ENCODE measurements at regions not wholly inside any gene's neighbourhood (a gene's known extent, or its start where the extent isn't known, plus 50 kb on each side); places are given as distances from the start of the nearest gene placed in this dataset.

DNA sequence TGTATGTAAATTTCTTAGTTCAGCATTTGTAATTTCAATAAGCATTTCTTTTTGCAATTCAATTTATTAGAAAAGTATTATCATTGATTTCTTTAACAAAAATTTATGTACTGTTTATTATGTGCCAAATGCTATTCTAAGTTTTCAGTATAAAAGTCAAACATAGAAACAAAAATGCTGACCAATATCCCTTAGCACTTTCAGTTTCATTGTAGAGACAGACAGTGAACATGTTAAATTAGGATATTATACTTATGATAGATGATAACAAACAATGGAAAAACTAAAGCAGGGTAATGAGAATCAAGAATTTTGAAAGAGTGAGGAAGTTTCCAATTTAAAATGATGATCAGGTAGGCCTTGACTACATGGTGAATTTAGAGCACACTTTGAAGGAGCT is 1106.0 kb downstream of the TAF11L14 start:
- H3K4me3 ChIP-seq (replicated peaks; ENCODE audit: low read depth, low read length): no peak overlapping the region
- DNase-seq (ENCODE audit: extremely low read depth, low read depth): no peak
- TF ChIP-seq, protein P1, sequence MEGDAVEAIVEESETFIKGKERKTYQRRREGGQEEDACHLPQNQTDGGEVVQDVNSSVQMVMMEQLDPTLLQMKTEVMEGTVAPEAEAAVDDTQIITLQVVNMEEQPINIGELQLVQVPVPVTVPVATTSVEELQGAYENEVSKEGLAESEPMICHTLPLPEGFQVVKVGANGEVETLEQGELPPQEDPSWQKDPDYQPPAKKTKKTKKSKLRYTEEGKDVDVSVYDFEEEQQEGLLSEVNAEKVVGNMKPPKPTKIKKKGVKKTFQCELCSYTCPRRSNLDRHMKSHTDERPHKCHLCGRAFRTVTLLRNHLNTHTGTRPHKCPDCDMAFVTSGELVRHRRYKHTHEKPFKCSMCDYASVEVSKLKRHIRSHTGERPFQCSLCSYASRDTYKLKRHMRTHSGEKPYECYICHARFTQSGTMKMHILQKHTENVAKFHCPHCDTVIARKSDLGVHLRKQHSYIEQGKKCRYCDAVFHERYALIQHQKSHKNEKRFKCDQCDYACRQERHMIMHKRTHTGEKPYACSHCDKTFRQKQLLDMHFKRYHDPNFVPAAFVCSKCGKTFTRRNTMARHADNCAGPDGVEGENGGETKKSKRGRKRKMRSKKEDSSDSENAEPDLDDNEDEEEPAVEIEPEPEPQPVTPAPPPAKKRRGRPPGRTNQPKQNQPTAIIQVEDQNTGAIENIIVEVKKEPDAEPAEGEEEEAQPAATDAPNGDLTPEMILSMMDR (IDR thresholded peaks at IDR 0.05; ENCODE audit: low read depth, low read length, missing control alignments): no peak

DNA sequence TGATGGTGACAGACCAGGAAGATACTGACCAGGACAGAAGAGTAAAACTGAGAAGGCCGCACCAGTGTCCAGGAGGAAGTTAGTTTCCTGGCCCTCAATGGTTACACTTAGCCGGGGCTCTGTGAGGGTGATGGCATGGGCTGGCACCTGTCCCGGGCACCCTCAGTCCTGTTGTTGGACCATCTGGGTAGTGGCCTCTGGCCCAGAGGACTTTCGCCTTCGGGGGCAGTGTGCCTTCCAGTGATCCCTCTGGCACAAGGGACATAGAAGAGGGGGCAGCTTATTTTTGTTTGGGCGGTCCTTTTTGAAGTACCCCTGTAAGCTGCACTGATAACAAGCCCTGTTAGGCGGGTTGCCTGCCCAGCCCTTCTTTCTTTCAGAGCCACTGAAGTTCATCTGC is 1108.6 kb downstream of the TAF11L14 start:
- TF ChIP-seq, protein P1 (IDR thresholded peaks at IDR 0.05; ENCODE audit: low read depth, low read length, missing control alignments): no peak
- no peak for DNase-seq (ENCODE audit: extremely low read depth, low read depth)
- H3K4me3 ChIP-seq (replicated peaks; ENCODE audit: low read depth, low read length): no peak overlapping the region

- no peak overlapping the region for H3K4me3 ChIP-seq (replicated peaks; ENCODE audit: low read depth, low read length)
These were observed 1110.2 kb downstream of the TAF11L14 start for GRCh38 chr5:18744441-18744840.

DNA sequence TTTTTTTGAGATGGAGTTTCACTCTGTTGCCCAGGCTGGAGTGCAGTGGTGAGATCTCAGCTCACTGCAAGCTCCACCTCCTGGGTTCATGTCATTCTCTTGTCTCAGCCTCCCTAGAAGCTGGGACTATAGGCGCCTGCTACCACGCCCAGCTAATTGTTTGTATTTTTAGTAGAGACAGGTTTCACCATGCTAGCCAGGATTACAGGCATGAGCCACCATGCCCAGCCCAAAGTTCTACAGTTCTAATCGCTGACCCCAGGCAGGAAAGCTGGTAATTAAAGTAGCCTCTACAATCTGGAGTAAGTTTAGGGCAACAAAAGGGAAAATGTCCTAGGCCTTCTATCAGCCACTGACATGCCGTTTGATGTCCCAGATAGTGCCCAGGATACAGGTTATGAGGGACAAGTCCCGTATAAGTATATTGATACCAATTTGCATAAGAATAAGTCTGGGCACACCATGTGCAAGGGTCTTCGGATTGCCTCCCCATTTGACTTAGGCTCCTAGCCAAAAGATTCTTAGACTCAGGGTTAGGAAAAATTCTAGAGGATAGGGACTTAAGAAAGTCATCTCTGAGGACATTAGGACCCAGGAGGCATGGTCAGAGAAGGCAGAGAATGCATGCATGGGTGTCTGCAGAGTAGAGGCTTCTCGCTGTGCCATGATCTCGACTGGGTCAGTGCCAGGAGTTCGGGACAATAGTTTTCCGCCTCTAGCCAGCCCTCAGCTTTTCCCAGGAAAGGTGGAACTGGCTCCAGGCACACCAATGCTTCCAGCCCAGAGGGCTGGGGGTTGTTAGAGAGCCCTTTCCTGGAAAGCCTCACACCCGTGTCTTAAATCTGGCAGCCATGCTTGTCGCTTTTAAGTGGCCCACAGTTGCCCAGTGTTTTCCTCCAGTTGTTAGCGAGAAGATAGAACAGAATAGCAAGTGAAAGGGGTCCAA is 1111.1 kb downstream of the TAF11L14 start:
- DNase-seq (ENCODE audit: extremely low read depth, low read depth): no peak
- H3K4me3 ChIP-seq (replicated peaks; ENCODE audit: low read depth, low read length): no peak overlapping the region
- TF ChIP-seq, protein P1 (IDR thresholded peaks at IDR 0.05; ENCODE audit: low read depth, low read length, missing control alignments): no peak

More at GRCh38 chr5:18744441-18744840, 1110.2 kb downstream of the TAF11L14 start:
- TF ChIP-seq, protein P1 (IDR thresholded peaks at IDR 0.05; ENCODE audit: low read depth, low read length, missing control alignments): no peak
- no peak for DNase-seq (ENCODE audit: extremely low read depth, low read depth)

GRCh38 chr5:18745988-18746615 is 1111.8 kb downstream of the TAF11L14 start:
- TF ChIP-seq, protein P1 (IDR thresholded peaks at IDR 0.05; ENCODE audit: low read depth, low read length, missing control alignments): no peak
- no peak for DNase-seq (ENCODE audit: extremely low read depth, low read depth)
- H3K4me3 ChIP-seq (replicated peaks; ENCODE audit: low read depth, low read length): no peak overlapping the region

- TF ChIP-seq, protein P1 (IDR thresholded peaks at IDR 0.05; ENCODE audit: low read depth, low read length, missing control alignments): no peak
- DNase-seq (ENCODE audit: extremely low read depth, low read depth): no peak
- H3K4me3 ChIP-seq (replicated peaks; ENCODE audit: low read depth, low read length): no peak overlapping the region
These were observed 1115.5 kb downstream of the TAF11L14 start for GRCh38 chr5:18749763-18750162.

Measured in HFF-Myc (cell line).